GM21619 (cell line): ENCODE measurements at regions not wholly inside any gene's neighbourhood (a gene's known extent, or its start where the extent isn't known, plus 50 kb on each side); places are given as distances from the start of the nearest gene placed in this dataset.
"Not testable (repeated sequence)": the region's sequence is repeated elsewhere in the genome, so short reads cannot be mapped to it uniquely, and the experiment has no call there.

Experiments used
- ATAC-seq: cut with Tn5 transposase; IDR thresholded peaks from one replicate; pipeline ENCODE4 v1.9.1; 2021; ENCODE audit not compliant: unreplicated experiment

- ATAC-seq = no peak
These were observed 87.7 kb downstream of the IYD start for GRCh38 chr6:150456466-150456865.

GRCh38 chr6:150456902-150457643, 88.3 kb downstream of the IYD start:
- ATAC-seq = no peak

GRCh38 chr6:150458579-150458978, 89.8 kb downstream of the IYD start:
- no peak for ATAC-seq

- ATAC-seq = no peak
These were observed 95.0 kb downstream of the IYD start for GRCh38 chr6:150463852-150464251.

GRCh38 chr6:150464966-150465365, 96.2 kb downstream of the IYD start:
- no peak for ATAC-seq

GRCh38 chr6:150465610-150466009, 96.8 kb downstream of the IYD start:
- ATAC-seq = no peak

- ATAC-seq = no peak
These were observed 97.4 kb downstream of the IYD start for GRCh38 chr6:150466196-150466595.

- no peak for ATAC-seq
These were observed 101.3 kb downstream of the IYD start for GRCh38 chr6:150470131-150470530.

- no peak for ATAC-seq
These were observed 102.3 kb downstream of the IYD start for GRCh38 chr6:150470960-150471665.

GRCh38 chr6:150478656-150479545, 110.1 kb downstream of the IYD start:
- no peak for ATAC-seq

GRCh38 chr6:150482883-150483409, 114.1 kb downstream of the IYD start:
- no peak for ATAC-seq

- ATAC-seq = no peak
These were observed 114.3 kb upstream of the PLEKHG1 start for GRCh38 chr6:150485161-150485958.

- no peak for ATAC-seq
These were observed 113.6 kb upstream of the PLEKHG1 start for GRCh38 chr6:150486048-150486447.

GRCh38 chr6:150490586-150490985, 109.1 kb upstream of the PLEKHG1 start:
- ATAC-seq = no peak

GRCh38 chr6:150491131-150491810, 108.4 kb upstream of the PLEKHG1 start:
- peak; percentile 96 for ATAC-seq

- ATAC-seq = no peak
These were observed 107.9 kb upstream of the PLEKHG1 start for GRCh38 chr6:150491811-150492172.

GRCh38 chr6:150492507-150492906, 107.2 kb upstream of the PLEKHG1 start:
- ATAC-seq = no peak

- no peak for ATAC-seq
These were observed 106.7 kb upstream of the PLEKHG1 start for GRCh38 chr6:150492941-150493340.

GRCh38 chr6:150493552-150493951, 106.1 kb upstream of the PLEKHG1 start:
- not testable (repeated sequence) for ATAC-seq

GRCh38 chr6:150494241-150494640, 105.4 kb upstream of the PLEKHG1 start:
- no peak for ATAC-seq
